GM23248 (cell line): ENCODE measurements at regions not wholly inside any gene's neighbourhood (a gene's known extent, or its start where the extent isn't known, plus 50 kb on each side); places are given as distances from the start of the nearest gene placed in this dataset.

ENCODE experiments used
- EZH2 ChIP-seq: fragments of 200-600 bp; sonication (generic); IDR thresholded peaks from 2 replicates; pipeline ENCODE4 v1.6.1; 2018; ENCODE audit warnings: antibody characterized with exemption, mild to moderate bottlenecking; ENCODE audit not compliant: insufficient read depth, poor library complexity, severe bottlenecking
- EZH2phosphoT487 ChIP-seq: fragments of 200-600 bp; sonication (generic); IDR thresholded peaks from 2 replicates; pipeline ENCODE4 v1.6.1; 2018; ENCODE audit warnings: antibody characterized with exemption, moderate library complexity, mild to moderate bottlenecking, low read depth; ENCODE audit not compliant: insufficient read depth

DNA sequence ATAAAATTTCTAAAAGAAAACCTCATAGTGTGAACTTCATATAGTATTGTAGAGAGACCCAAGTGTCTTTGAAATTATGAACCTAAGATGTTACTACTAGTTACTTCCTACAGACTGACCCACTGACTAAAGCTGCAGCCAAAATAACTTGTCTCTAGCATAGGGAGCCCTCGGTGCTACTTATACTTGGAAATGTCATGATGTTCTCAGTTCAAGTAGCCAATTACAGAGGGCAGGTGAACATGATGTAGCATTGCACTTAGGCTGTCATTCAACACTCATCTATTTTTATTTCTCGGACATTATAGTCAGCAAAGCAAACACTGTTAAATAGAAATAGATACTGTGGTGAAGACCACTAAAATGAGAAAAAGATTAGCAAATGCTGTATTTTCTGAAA lies 165.6 kb downstream of the AREG start:
- TF ChIP-seq EZH2 (no peak), EZH2phosphoT487 (no peak)
